Gastrocnemius medialis (tissue), 4 donors: ENCODE measurements at regions not wholly inside any gene's neighbourhood (a gene's known extent, or its start where the extent isn't known, plus 50 kb on each side); places are given as distances from the start of the nearest gene placed in this dataset.

ENCODE experiments used
- ATAC-seq, 2 donors: fragments of 150-250 bp; one replicate each; pipeline ENCODE4 v1.9.1; 2016
- DNase-seq, 2 donors: peaks; one replicate each; pipeline ENCODE4 v3.0.0-alpha.2; 2019
- H3K27ac ChIP-seq, 4 donors: fragments of 200-600 bp; sonication (generic); 1 replicate in 1 of 4; 2 replicates in 3 of 4; pipeline ENCODE4 v1.5.1; 2016 to 2018; ENCODE audit warnings: mild to moderate bottlenecking in 2 of 4, moderate library complexity in 1 of 4
- H3K27me3 ChIP-seq, 3 donors: fragments of 200-600 bp; sonication (generic) in 2 of 3; 1 replicate in 1 of 3; 2 replicates in 2 of 3; pipeline versions ENCODE4 v1.5.1 to v1.6.0; 2016 to 2019; ENCODE audit warnings: mild to moderate bottlenecking in 1 of 3, moderate library complexity in 1 of 3
- H3K36me3 ChIP-seq, 2 donors: fragments of 200-600 bp; sonication (generic) in 1 of 2; one replicate each; pipeline ENCODE4 v1.5.1; 2017 to 2018
- H3K4me1 ChIP-seq, 2 donors: fragments of 200-600 bp; sonication (generic) in 1 of 2; one replicate each; pipeline ENCODE4 v1.5.1; 2016 to 2017; ENCODE audit warnings: mild to moderate bottlenecking in 2 of 2
- H3K4me3 ChIP-seq, 4 donors: fragments of 200-600 bp; sonication (generic) in 3 of 4; 1 replicate in 1 of 4; 2 replicates in 3 of 4; pipeline ENCODE4 v1.5.1; 2016 to 2019; ENCODE audit warnings: mild to moderate bottlenecking in 2 of 4
- H3K9me3 ChIP-seq, 3 donors: fragments of 200-600 bp; sonication (generic) in 2 of 3; 1 replicate in 1 of 3; 2 replicates in 2 of 3; pipeline ENCODE4 v1.5.1; 2016 to 2019
- POLR2A ChIP-seq, 2 donors: fragments of 450-650 bp; IDR thresholded peaks; one replicate each; pipeline ENCODE4 v1.6.1; 2017; ENCODE audit warnings: antibody characterized with exemption in 2 of 2, mild to moderate bottlenecking in 2 of 2, moderate library complexity in 2 of 2
- in situ Hi-C, 4 donors: fragments of 200-750 bp; cut with MboI; loops; one replicate each; pipeline versions ENCODE4 v1.15.0 to v1.8.0; 2017; ENCODE audit warnings: low sequenced_read_pairs in 4 of 4
- intact Hi-C: fragments of 100-400 bp; cut with DNase I; formaldehyde crosslinking; loops from one replicate; pipeline ENCODE4 v1.15.1; 2023; ENCODE audit warnings: low total_unique reads
- TF ChIP-seq, protein P1 (sequence below), 5 experiments: fragments of 450-650 bp in 3 of 5; fragments of 200-600 bp in 2 of 5; sonication (generic) in 2 of 5; IDR thresholded peaks in 4 of 5; conservative IDR thresholded peaks in 1 of 5; 1 replicate in 4 of 5; 2 replicates in 1 of 5; pipeline ENCODE4 v1.5.1; 2016 to 2019; ENCODE audit warnings: antibody characterized with exemption in 5 of 5, mild to moderate bottlenecking in 3 of 5, moderate library complexity in 3 of 5

DNA sequence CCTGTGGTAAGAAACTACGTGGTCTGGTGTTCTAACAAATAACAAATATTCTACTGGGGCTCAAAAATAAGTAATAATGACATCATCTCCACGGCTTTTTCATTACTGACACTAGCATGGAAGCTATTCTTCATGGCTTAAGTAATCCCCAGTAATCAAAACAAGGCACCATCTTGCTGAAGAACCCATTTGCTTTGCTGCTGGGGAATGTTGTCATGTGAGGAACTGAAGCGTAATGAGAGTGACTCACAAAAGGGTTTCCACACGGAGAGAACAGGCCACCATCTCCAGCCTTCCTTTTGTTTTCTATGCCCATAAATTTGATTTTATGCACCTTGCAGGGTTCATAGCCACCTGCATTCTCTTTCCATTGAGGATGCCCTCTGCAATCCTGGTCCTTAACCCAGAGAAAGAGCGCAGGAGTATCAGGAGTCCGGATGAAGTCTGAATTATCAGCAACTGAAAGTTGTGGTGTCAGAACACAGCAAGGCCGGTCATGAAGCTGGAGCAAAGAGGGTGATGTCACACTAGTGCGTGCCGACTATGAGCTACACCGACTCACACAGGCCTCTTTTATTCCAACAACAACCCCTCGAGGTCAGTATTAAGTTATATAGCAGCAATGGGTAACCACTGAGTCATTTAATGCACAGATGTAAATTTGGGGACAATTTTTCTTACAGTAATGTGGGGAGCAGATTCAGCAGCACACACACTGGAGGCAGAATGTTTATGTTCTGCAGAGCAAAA, 173.7 kb upstream of the SSTR4 start:
- Histone ChIP-seq H3K27me3 (no peaks in the 10 kb centered on the region), H3K27ac (no peak overlapping the region), H3K4me1 (no peaks in the 10 kb centered on the region), H3K9me3 (no peaks in the 10 kb centered on the region), H3K36me3 (no peaks in the 10 kb centered on the region), H3K4me3 (no peak overlapping the region)
- no peak for ATAC-seq
- no peak for DNase-seq
- TF ChIP-seq, protein P1, sequence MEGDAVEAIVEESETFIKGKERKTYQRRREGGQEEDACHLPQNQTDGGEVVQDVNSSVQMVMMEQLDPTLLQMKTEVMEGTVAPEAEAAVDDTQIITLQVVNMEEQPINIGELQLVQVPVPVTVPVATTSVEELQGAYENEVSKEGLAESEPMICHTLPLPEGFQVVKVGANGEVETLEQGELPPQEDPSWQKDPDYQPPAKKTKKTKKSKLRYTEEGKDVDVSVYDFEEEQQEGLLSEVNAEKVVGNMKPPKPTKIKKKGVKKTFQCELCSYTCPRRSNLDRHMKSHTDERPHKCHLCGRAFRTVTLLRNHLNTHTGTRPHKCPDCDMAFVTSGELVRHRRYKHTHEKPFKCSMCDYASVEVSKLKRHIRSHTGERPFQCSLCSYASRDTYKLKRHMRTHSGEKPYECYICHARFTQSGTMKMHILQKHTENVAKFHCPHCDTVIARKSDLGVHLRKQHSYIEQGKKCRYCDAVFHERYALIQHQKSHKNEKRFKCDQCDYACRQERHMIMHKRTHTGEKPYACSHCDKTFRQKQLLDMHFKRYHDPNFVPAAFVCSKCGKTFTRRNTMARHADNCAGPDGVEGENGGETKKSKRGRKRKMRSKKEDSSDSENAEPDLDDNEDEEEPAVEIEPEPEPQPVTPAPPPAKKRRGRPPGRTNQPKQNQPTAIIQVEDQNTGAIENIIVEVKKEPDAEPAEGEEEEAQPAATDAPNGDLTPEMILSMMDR (IDR thresholded peaks at IDR 0.05 in 4 of 5, conservative IDR thresholded peaks at IDR 0.05 in 1 of 5), result no peak
- no peak for TF ChIP-seq POLR2A (IDR thresholded peaks at IDR 0.05)
- intact Hi-C loops, result no loop called here
- in situ Hi-C loops, result no loop called here

DNA sequence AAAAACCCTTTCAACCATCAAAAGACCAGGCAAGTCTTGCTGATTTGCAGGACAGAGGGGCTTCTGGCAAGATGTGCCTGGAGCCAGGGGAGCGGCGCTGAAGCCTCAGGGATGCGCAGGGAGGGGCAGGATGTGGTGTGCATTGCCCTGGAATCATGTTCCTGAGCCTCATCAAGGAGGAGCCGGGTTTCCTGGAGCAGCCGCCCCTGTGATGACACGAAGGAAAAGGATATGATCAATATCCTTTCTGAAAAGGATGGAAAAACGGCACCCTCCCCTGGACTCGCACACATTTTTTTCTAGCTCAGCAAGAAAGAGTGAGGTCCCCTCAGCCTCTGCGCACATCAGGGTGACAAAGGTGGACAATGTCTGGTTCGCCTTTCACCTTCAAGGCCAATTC, 173.1 kb upstream of the SSTR4 start:
- ATAC-seq, result peak; percentile 30 to 39
- TF ChIP-seq POLR2A (IDR thresholded peaks at IDR 0.05), result no peak
- TF ChIP-seq, protein P1 (IDR thresholded peaks at IDR 0.05 in 4 of 5, conservative IDR thresholded peaks at IDR 0.05 in 1 of 5), result no peak
- Histone ChIP-seq H3K4me3 (no peak overlapping the region), H3K36me3 (no peaks in the 10 kb centered on the region), H3K27ac (peak overlapping the region in 2 of 4 donors; percentile 22 to 65), H3K27me3 (no peaks in the 10 kb centered on the region), H3K9me3 (no peaks in the 10 kb centered on the region), H3K4me1 (no peaks in the 10 kb centered on the region)
- in situ Hi-C loops, result no loop called here
- intact Hi-C loops, result no loop called here
- DNase-seq, result no peak

DNA sequence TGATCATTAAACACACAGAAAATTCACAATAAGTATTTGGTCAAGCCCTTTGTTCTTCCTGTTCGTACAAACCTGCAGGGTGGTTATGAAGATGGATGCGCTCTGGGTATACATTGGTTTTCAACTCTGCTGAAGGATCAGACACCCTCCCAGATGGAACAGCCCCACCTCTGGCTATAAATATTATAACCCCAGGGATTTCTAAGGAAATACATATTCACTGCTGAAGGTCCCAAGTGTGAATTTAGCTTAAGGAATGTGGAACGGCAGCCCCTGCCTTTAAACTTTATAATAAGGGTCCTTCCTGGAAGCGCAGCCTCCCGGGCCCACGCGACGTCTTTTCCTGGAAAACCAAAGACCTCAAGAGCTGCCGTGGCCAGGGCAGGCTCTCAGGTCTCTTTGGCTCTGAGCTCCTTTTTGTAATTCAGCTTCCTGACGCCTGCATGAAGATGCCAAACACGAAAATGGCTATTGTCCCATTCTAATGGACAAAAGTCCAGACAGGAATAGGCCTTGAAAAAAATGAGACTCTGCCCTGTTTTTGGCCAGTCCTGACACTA, 172.4 kb upstream of the SSTR4 start:
- in situ Hi-C loops (no loop called here), intact Hi-C loops (no loop called here)
- Histone ChIP-seq H3K36me3 (no peaks in the 10 kb centered on the region), H3K27ac (peak overlapping the region in 3 of 4 donors; percentile 6 to 65 (median 22)), H3K4me3 (no peak overlapping the region), H3K27me3 (no peaks in the 10 kb centered on the region), H3K4me1 (no peaks in the 10 kb centered on the region), H3K9me3 (no peaks in the 10 kb centered on the region)
- DNase-seq (no peak), ATAC-seq (no peak)
- TF ChIP-seq, protein P1 (IDR thresholded peaks at IDR 0.05 in 4 of 5, conservative IDR thresholded peaks at IDR 0.05 in 1 of 5), result no peak
- TF ChIP-seq POLR2A (IDR thresholded peaks at IDR 0.05), result no peak

DNA sequence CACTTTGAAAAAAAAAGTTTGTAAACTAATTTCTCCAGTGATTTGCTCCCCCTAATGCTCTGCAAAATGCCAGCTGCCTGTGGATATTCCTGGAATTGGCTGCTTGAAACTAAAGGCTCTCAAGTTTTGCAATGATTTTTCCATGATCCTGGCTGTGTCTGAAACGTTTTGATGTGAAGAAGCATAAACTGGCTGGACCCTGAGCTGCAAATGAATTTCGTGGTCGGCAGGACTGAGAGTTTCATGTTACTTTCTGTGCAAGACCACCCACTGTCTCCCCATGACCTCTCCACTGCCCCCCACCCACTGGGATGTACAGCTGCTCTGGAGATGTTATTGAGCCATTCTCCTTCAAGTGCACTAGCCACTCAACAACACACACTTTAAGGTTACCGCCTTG, 171.3 kb upstream of the SSTR4 start:
- intact Hi-C loops (no loop called here), in situ Hi-C loops (no loop called here)
- no peaks in the 10 kb centered on the region for H3K9me3 ChIP-seq
- no peaks in the 10 kb centered on the region for H3K27me3 ChIP-seq
- H3K4me3 ChIP-seq, result no peak overlapping the region
- DNase-seq, result no peak
- H3K4me1 ChIP-seq, result no peaks in the 10 kb centered on the region
- no peak for ATAC-seq
- no peak overlapping the region for H3K27ac ChIP-seq
- TF ChIP-seq POLR2A (IDR thresholded peaks at IDR 0.05), result no peak
- TF ChIP-seq, protein P1 (IDR thresholded peaks at IDR 0.05 in 4 of 5, conservative IDR thresholded peaks at IDR 0.05 in 1 of 5), result no peak
- H3K36me3 ChIP-seq, result no peaks in the 10 kb centered on the region
